Esophagus muscularis mucosa (tissue), 4 donors: ENCODE measurements at regions not wholly inside any gene's neighbourhood (a gene's known extent, or its start where the extent isn't known, plus 50 kb on each side); places are given as distances from the start of the nearest gene placed in this dataset.

Experiments used
- EP300 ChIP-seq: sonication (generic); formaldehyde crosslinking; IDR thresholded peaks from one replicate; pipeline ENCODE4 v1.6.1; 2017; ENCODE audit warnings: antibody characterized with exemption
- POLR2A ChIP-seq: fragments of 450-650 bp; IDR thresholded peaks from one replicate; pipeline ENCODE4 v1.6.1; 2017; ENCODE audit warnings: antibody characterized with exemption, moderate library complexity, mild to moderate bottlenecking, low read depth
- POLR2AphosphoS5 ChIP-seq, 2 donors: sonication (generic); formaldehyde crosslinking; IDR thresholded peaks; one replicate each; pipeline ENCODE4 v1.6.1; 2017; ENCODE audit warnings: antibody characterized with exemption in 2 of 2
- TF ChIP-seq, protein P1 (sequence below), 3 experiments: fragments of 200-600 bp in 2 of 3; fragments of 450-650 bp in 1 of 3; sonication (generic) in 2 of 3; IDR thresholded peaks; one replicate each; pipeline ENCODE4 v1.5.1; 2017 to 2019; ENCODE audit warnings: antibody characterized with exemption in 3 of 3, mild to moderate bottlenecking in 2 of 3, moderate library complexity in 1 of 3

DNA sequence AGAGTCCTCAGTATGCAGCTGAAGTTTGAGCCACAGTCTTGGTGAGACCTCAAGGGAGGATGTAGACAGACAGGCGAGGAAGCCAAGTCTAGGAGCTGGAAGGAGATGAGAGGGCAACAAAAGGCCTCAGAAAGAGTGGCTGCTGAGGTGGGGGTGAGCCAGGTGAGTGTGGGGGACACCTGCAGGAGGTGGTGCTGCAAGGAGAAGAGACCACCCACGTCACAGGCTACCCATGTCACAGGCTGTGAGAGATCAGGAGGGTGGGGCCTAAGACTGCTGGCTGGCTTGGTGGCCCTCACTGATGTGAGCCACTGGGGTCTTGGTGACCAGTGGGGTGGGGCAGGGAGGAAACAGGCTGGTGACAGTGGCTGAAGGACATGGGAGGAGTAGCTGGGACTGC lies 97.3 kb downstream of the KIF26A start:
- TF ChIP-seq, protein P1, sequence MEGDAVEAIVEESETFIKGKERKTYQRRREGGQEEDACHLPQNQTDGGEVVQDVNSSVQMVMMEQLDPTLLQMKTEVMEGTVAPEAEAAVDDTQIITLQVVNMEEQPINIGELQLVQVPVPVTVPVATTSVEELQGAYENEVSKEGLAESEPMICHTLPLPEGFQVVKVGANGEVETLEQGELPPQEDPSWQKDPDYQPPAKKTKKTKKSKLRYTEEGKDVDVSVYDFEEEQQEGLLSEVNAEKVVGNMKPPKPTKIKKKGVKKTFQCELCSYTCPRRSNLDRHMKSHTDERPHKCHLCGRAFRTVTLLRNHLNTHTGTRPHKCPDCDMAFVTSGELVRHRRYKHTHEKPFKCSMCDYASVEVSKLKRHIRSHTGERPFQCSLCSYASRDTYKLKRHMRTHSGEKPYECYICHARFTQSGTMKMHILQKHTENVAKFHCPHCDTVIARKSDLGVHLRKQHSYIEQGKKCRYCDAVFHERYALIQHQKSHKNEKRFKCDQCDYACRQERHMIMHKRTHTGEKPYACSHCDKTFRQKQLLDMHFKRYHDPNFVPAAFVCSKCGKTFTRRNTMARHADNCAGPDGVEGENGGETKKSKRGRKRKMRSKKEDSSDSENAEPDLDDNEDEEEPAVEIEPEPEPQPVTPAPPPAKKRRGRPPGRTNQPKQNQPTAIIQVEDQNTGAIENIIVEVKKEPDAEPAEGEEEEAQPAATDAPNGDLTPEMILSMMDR (IDR thresholded peaks at IDR 0.05): no peak
- TF ChIP-seq EP300 (no peak), POLR2A (no peak), POLR2AphosphoS5 (IDR thresholded peaks at IDR 0.05) (no peak)
